OCI-LY7 (cell line): ENCODE measurements at regions not wholly inside any gene's neighbourhood (a gene's known extent, or its start where the extent isn't known, plus 50 kb on each side); places are given as distances from the start of the nearest gene placed in this dataset.

ENCODE experiments used
- BruUV-seq: library from RNA; stranded (reverse); fragments of 400-500 nt; replicated peaks from 2 replicates; lab custom pipeline; 2021; lab: Mats Ljungman, UMichigan
- CTCF ChIA-PET: fragments of 300-600 bp; sonication (Branson Sonifier 250); formaldehyde crosslinking; loops from one replicate; lab custom pipeline; 2022; ENCODE audit warnings: antibody characterized with exemption; ENCODE audit not compliant: unreplicated experiment; lab: Charles Lee
- POLR2A ChIA-PET: fragments of 300-600 bp; sonication (Branson Sonifier 250); formaldehyde crosslinking; loops from one replicate; lab custom pipeline; 2022; ENCODE audit warnings: antibody characterized with exemption; lab: Charles Lee
- DNase-seq: peaks from one replicate; pipeline ENCODE4 v3.0.0-alpha.2; 2015; ENCODE audit warnings: low spot score
- H2AFZ ChIP-seq: fragments of 200-600 bp; sonication (generic), shearing (Covaris generic); 2 replicates; pipeline ENCODE4 v1.6.1; 2014; ENCODE audit warnings: mild to moderate bottlenecking, antibody characterized with exemption, low read length, moderate library complexity
- H3K27ac ChIP-seq: fragments of 200-600 bp; sonication (generic); 2 replicates; pipeline ENCODE4 v1.5.1; 2014; ENCODE audit warnings: mixed run types, low read depth, mild to moderate bottlenecking, moderate library complexity, low read length, inconsistent platforms; ENCODE audit not compliant: poor library complexity, severe bottlenecking
- H3K36me3 ChIP-seq: fragments of 200-600 bp; sonication (generic); 2 replicates; pipeline ENCODE4 v1.6.1; 2014; ENCODE audit warnings: mild to moderate bottlenecking, antibody characterized with exemption, low read length, moderate library complexity, mixed read lengths; ENCODE audit not compliant: insufficient read depth
- H3K4me1 ChIP-seq: fragments of 200-600 bp; sonication (generic); 2 replicates; pipeline ENCODE4 v1.5.1; 2014; ENCODE audit warnings: mild to moderate bottlenecking, low read length; ENCODE audit not compliant: insufficient read depth, poor library complexity, severe bottlenecking
- H3K4me2 ChIP-seq: fragments of 200-600 bp; sonication (generic); 2 replicates; pipeline ENCODE4 v1.6.1; 2014; ENCODE audit warnings: mild to moderate bottlenecking, low read length
- H3K4me3 ChIP-seq: fragments of 200-600 bp; sonication (generic); 2 replicates; pipeline ENCODE4 v1.5.1; 2014; ENCODE audit warnings: mild to moderate bottlenecking, low read depth, low read length; ENCODE audit not compliant: poor library complexity, severe bottlenecking
- H3K79me2 ChIP-seq: fragments of 200-600 bp; sonication (generic); 2 replicates; pipeline ENCODE4 v1.6.1; 2016; ENCODE audit warnings: low read depth, mild to moderate bottlenecking, low read length, moderate library complexity, mixed read lengths; ENCODE audit not compliant: insufficient read depth
- H3K9me2 ChIP-seq: fragments of 200-600 bp; sonication (generic); 2 replicates; pipeline ENCODE4 v1.6.1; 2016; ENCODE audit warnings: mild to moderate bottlenecking, low read length, mixed read lengths; ENCODE audit not compliant: insufficient read depth
- H3K9me3 ChIP-seq: fragments of 200-600 bp; sonication (generic); 2 replicates; pipeline ENCODE4 v1.6.1; 2014; ENCODE audit warnings: mild to moderate bottlenecking, mixed run types, low read length, mixed read lengths
- H4K20me1 ChIP-seq: fragments of 200-600 bp; sonication (generic); 2 replicates; pipeline ENCODE4 v1.6.1; 2014; ENCODE audit warnings: mild to moderate bottlenecking, antibody characterized with exemption, low read length, moderate library complexity, mixed read lengths; ENCODE audit not compliant: insufficient read depth
- EZH2phosphoT487 ChIP-seq: fragments of 200-600 bp; sonication (generic); IDR thresholded peaks from 2 replicates; pipeline ENCODE4 v1.6.1; 2018; ENCODE audit warnings: low read depth, borderline replicate concordance, mild to moderate bottlenecking, mixed run types, antibody characterized with exemption, low read length, moderate library complexity, mixed read lengths
- intact Hi-C: fragments of 100-400 bp; cut with micrococcal nuclease; formaldehyde crosslinking; loops from one replicate; pipeline ENCODE4 v1.10.0; 2022; ENCODE audit not compliant: unreplicated experiment
- TF ChIP-seq, protein P1 (sequence below): fragments of 200-600 bp; sonication (generic); conservative IDR thresholded peaks from 2 replicates; pipeline ENCODE4 v1.5.1; 2014; ENCODE audit warnings: mild to moderate bottlenecking, antibody characterized with exemption, low read length, moderate library complexity, mixed read lengths

DNA sequence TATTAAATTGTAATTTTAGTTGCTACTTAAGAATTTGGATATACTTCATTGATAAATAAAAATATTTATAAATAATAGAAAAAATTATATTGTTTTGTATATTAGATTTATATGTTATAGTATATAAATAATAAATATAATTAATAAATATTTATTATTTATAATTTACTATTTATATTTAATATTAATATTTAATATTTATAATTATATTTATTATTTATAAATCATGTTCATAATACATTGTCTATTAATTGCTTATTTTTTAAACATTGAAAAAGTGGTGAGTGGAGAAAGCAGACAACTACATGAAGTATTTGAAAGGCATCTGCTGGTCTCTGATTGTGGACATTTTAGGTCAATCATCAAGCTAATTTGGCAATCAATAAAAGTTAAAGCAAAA, 464.5 kb downstream of the MMUT start:
- intact Hi-C loops: no loop called here
- H3K36me3 ChIP-seq: no peaks in the 10 kb centered on the region
- H3K27ac ChIP-seq: no peak overlapping the region
- no TSS peak for BruUV-seq
- H3K79me2 ChIP-seq: no peaks in the 10 kb centered on the region
- CTCF ChIA-PET: no interaction called here
- DNase-seq: no peak
- POLR2A ChIA-PET: no interaction called here
- H4K20me1 ChIP-seq: no peaks in the 10 kb centered on the region
- TF ChIP-seq, protein P1, sequence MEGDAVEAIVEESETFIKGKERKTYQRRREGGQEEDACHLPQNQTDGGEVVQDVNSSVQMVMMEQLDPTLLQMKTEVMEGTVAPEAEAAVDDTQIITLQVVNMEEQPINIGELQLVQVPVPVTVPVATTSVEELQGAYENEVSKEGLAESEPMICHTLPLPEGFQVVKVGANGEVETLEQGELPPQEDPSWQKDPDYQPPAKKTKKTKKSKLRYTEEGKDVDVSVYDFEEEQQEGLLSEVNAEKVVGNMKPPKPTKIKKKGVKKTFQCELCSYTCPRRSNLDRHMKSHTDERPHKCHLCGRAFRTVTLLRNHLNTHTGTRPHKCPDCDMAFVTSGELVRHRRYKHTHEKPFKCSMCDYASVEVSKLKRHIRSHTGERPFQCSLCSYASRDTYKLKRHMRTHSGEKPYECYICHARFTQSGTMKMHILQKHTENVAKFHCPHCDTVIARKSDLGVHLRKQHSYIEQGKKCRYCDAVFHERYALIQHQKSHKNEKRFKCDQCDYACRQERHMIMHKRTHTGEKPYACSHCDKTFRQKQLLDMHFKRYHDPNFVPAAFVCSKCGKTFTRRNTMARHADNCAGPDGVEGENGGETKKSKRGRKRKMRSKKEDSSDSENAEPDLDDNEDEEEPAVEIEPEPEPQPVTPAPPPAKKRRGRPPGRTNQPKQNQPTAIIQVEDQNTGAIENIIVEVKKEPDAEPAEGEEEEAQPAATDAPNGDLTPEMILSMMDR: no peak
- TF ChIP-seq EZH2phosphoT487: no peak
- H3K4me1 ChIP-seq: no peaks in the 10 kb centered on the region
- H3K4me2 ChIP-seq: no peak overlapping the region
- H3K4me3 ChIP-seq: no peak overlapping the region
- no peak overlapping the region for H2AFZ ChIP-seq
- no peaks in the 10 kb centered on the region; the same call in 1 of the 2 replicates for H3K9me2 ChIP-seq
- no peaks in the 10 kb centered on the region for H3K9me3 ChIP-seq

DNA sequence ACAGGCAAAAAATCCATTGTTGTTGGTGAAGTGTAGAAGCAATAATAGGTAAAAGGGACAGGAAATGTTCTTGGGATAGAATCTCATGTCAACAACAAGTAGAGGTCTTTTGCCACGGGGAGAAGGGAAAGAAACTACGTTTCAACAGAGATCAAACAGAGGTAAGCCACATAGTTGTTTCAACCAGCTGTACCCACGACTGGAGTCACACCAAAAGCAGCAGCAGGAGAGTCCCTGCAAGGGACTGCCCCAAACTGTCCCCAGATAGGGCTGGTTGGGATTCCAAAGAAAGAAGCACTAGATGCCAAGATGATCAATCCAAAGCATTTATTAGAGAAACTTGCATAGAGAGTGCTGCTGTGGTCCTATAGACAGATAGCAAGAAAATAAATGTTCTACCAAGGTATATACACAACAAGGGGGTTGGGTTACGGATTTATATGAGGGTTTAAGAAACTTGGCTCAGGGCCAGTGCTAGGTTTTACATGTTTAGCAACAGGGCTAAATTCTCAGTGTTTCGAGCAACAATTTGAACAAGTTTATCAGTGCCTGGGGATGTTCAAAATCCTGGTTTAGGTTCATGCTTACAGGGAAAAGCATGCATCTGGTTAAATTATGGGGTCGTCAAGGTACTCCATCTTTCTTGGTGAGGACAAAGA, 466.5 kb downstream of the MMUT start:
- Histone ChIP-seq H3K9me2 (no peaks in the 10 kb centered on the region), H3K79me2 (no peaks in the 10 kb centered on the region), H3K36me3 (no peaks in the 10 kb centered on the region), H3K4me3 (no peak overlapping the region), H3K4me2 (no peak overlapping the region), H4K20me1 (no peaks in the 10 kb centered on the region), H2AFZ (no peak overlapping the region), H3K4me1 (no peaks in the 10 kb centered on the region), H3K27ac (no peak overlapping the region), H3K9me3 (no peaks in the 10 kb centered on the region)
- TF ChIP-seq EZH2phosphoT487: no peak
- TF ChIP-seq, protein P1: no peak
- DNase-seq: no peak
- BruUV-seq: no TSS peak
- ChIA-PET POLR2A (no interaction called here), CTCF (no interaction called here)
- intact Hi-C loops: no loop called here

DNA sequence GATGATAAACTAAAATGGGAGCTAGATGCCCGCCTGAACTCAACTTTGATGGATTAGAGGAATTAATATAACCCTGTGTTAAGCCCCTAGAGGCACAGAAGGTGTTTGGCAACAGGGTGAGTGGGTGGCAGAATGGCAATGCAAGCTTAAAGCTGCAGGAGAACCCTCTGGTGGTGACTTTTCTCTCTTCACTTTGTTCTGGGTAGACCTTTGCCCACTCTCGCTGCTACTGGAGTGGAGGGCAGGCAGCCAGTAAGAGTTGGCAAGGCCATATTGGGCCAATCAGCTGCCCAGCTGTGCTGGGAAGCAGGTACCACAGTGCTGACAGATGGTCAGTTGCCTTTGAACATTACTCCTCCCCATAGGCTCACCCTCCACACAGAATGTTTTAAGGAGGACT, 468.2 kb downstream of the MMUT start:
- no peaks in the 10 kb centered on the region for H3K36me3 ChIP-seq
- CTCF ChIA-PET: no interaction called here
- no peaks in the 10 kb centered on the region for H3K79me2 ChIP-seq
- intact Hi-C loops: no loop called here
- POLR2A ChIA-PET: no interaction called here
- no peak overlapping the region for H3K4me3 ChIP-seq
- no peaks in the 10 kb centered on the region for H3K9me2 ChIP-seq
- no peaks in the 10 kb centered on the region for H3K4me1 ChIP-seq
- no peaks in the 10 kb centered on the region for H3K9me3 ChIP-seq
- TF ChIP-seq, protein P1: no peak
- TF ChIP-seq EZH2phosphoT487: no peak
- no peak overlapping the region for H3K27ac ChIP-seq
- H4K20me1 ChIP-seq: no peaks in the 10 kb centered on the region
- BruUV-seq: no TSS peak
- no peak for DNase-seq
- H3K4me2 ChIP-seq: no peak overlapping the region
- H2AFZ ChIP-seq: no peak overlapping the region
